Adrenal gland (tissue), 9 donors: ENCODE measurements at regions not wholly inside any gene's neighbourhood (a gene's known extent, or its start where the extent isn't known, plus 50 kb on each side); places are given as distances from the start of the nearest gene placed in this dataset.

Source experiments
- DNase-seq, 7 donors: peaks; one replicate each; pipeline ENCODE4 v3.0.0-alpha.2; 2019 to 2020
- H3K27ac ChIP-seq, 5 donors: fragments of 200-600 bp; sonication (generic) in 4 of 5; 1 replicate in 3 of 5; 2 replicates in 2 of 5; pipeline versions ENCODE4 v1.5.1 to v1.8.0; 2016 to 2020; ENCODE audit warnings: mild to moderate bottlenecking in 1 of 5
- H3K27me3 ChIP-seq: fragments of 200-600 bp; 2 replicates; pipeline ENCODE4 v1.8.0; 2021
- H3K36me3 ChIP-seq, 2 donors: fragments of 200-600 bp; replicated peaks in 1 of 2; 1 replicate in 1 of 2; 2 replicates in 1 of 2; pipeline versions ENCODE4 v1.5.1 to v1.8.0; 2018 to 2022
- H3K4me1 ChIP-seq, 2 donors: fragments of 200-600 bp; replicated peaks in 1 of 2; 1 replicate in 1 of 2; 2 replicates in 1 of 2; pipeline versions ENCODE4 v1.5.1 to v1.8.0; 2018 to 2021
- H3K4me3 ChIP-seq, 4 donors: fragments of 200-600 bp; sonication (generic) in 3 of 4; one replicate each; pipeline ENCODE4 v1.5.1; 2016 to 2018
- H3K9me3 ChIP-seq, 3 donors: fragments of 200-600 bp; sonication (generic) in 1 of 3; replicated peaks in 1 of 3; 1 replicate in 2 of 3; 2 replicates in 1 of 3; pipeline versions ENCODE4 v1.5.1 to v1.8.0; 2016 to 2021
- POLR2A ChIP-seq, 2 donors: fragments of 450-650 bp; IDR thresholded peaks; one replicate each; pipeline ENCODE4 v1.6.1; 2017; ENCODE audit warnings: antibody characterized with exemption in 2 of 2, mild to moderate bottlenecking in 2 of 2, moderate library complexity in 1 of 2
- WGBS, 4 donors: extraction: QIAGEN DNeasy Blood & Tissue Kit in 2 of 4; methylation state at CpG; one replicate each; pipeline versions ENCODE4 v1.1.5 to v1.1.7; 2013 to 2017; 5-methylcytosine and 5-hydroxymethylcytosine counted together
- intact Hi-C, 2 donors: fragments of 100-400 bp; cut with DNase I; formaldehyde crosslinking; loops; one replicate each; pipeline versions ENCODE4 v1.14.1 to v1.15.0; 2022 to 2023
- TF ChIP-seq, protein P1 (sequence below), 6 experiments: fragments of 450-650 bp in 4 of 6; fragments of 200-600 bp in 2 of 6; sonication (generic) in 1 of 6; IDR thresholded peaks; 1 replicate in 5 of 6; 2 replicates in 1 of 6; pipeline versions ENCODE4 v1.5.1 to v1.8.0; 2016 to 2021; ENCODE audit warnings: antibody characterized with exemption in 6 of 6, mild to moderate bottlenecking in 2 of 6, moderate library complexity in 1 of 6
- donor health status: healthy with polysubstance abuse.
- donor health status: Bipolar disorder and iron deficiency.
- donor health status: DM: yes; HTN: yes; CAD: no.
- donor health status: DM: no; HTN: no; CAD: no.
- donor health status: DM: no; HTN: no; CAD: no.

DNA sequence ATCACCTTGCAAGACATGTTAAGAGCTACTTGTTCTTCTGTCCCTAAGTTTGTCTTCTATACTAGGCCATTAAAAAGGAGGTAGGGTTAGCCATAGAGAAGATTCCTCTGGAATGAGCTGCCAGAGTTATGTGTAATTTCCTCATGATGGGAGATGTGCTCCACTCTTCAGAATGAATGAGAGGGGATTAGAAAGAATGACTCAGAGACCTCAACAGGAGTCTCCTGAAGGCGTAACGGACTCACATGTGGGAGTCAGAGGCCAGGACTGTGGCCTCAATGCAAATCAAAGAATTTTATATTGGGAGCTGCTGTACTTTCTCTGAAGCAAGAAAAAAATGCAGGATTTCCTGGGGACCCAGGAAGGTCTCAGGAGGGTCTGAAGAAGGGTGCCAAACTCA lies 87.8 kb upstream of the ATXN7L3B start:
- Histone ChIP-seq H3K4me1 (no peaks in the 10 kb centered on the region), H3K36me3 (no peaks in the 10 kb centered on the region), H3K27me3 (no peaks in the 10 kb centered on the region), H3K4me3 (no peak overlapping the region), H3K9me3 (no peaks in the 10 kb centered on the region), H3K27ac (no peak overlapping the region)
- 90 to 95% (median 94%) methylated on average over 2 of the region's 2 CpGs for WGBS, 4 donors
- intact Hi-C loops, result no loop called here
- no peak for DNase-seq
- no peak for TF ChIP-seq POLR2A (IDR thresholded peaks at IDR 0.05)
- TF ChIP-seq, protein P1, sequence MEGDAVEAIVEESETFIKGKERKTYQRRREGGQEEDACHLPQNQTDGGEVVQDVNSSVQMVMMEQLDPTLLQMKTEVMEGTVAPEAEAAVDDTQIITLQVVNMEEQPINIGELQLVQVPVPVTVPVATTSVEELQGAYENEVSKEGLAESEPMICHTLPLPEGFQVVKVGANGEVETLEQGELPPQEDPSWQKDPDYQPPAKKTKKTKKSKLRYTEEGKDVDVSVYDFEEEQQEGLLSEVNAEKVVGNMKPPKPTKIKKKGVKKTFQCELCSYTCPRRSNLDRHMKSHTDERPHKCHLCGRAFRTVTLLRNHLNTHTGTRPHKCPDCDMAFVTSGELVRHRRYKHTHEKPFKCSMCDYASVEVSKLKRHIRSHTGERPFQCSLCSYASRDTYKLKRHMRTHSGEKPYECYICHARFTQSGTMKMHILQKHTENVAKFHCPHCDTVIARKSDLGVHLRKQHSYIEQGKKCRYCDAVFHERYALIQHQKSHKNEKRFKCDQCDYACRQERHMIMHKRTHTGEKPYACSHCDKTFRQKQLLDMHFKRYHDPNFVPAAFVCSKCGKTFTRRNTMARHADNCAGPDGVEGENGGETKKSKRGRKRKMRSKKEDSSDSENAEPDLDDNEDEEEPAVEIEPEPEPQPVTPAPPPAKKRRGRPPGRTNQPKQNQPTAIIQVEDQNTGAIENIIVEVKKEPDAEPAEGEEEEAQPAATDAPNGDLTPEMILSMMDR (IDR thresholded peaks at IDR 0.05), result no peak

DNA sequence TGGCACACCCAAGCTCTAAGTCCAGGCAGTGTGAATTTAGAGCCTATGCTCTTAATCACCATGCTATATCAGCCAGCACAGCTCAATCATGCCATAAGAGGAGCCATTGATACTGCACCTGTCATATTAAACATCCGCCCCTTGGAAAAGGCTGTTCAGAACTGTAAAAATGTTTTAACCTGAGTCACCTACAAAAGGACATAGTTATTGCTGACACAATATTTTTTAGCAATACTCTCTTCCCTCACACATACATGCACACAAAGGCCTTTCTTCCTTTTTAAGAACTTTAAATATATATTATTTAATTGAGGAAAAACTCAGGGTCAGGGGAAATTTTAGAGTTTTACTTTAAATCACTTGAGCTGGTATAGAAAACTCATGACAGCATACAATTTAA lies 83.5 kb upstream of the ATXN7L3B start:
- intact Hi-C loops, result no loop called here
- Histone ChIP-seq H3K27ac (no peak overlapping the region), H3K36me3 (no peaks in the 10 kb centered on the region), H3K4me3 (no peak overlapping the region), H3K9me3 (no peaks in the 10 kb centered on the region), H3K4me1 (no peaks in the 10 kb centered on the region), H3K27me3 (no peaks in the 10 kb centered on the region)
- TF ChIP-seq, protein P1 (IDR thresholded peaks at IDR 0.05), result no peak
- no peak for TF ChIP-seq POLR2A (IDR thresholded peaks at IDR 0.05)
- DNase-seq, result no peak
- 75 to 97% (median 92%) methylated on average over 1 of the region's 1 CpG for WGBS, 4 donors

GRCh38 chr12:74455429-74455828 lies 82.2 kb upstream of the ATXN7L3B start:
- intact Hi-C loops, result no loop called here
- Histone ChIP-seq H3K4me3 (no peak overlapping the region), H3K36me3 (no peaks in the 10 kb centered on the region), H3K27ac (no peak overlapping the region), H3K4me1 (no peaks in the 10 kb centered on the region), H3K27me3 (no peaks in the 10 kb centered on the region), H3K9me3 (no peaks in the 10 kb centered on the region)
- TF ChIP-seq, protein P1 (IDR thresholded peaks at IDR 0.05), result no peak
- no peak for TF ChIP-seq POLR2A (IDR thresholded peaks at IDR 0.05)
- DNase-seq, result no peak
- WGBS, 4 donors, result 85 to 90% (median 87%) methylated on average over 3 of the region's 3 CpGs

DNA sequence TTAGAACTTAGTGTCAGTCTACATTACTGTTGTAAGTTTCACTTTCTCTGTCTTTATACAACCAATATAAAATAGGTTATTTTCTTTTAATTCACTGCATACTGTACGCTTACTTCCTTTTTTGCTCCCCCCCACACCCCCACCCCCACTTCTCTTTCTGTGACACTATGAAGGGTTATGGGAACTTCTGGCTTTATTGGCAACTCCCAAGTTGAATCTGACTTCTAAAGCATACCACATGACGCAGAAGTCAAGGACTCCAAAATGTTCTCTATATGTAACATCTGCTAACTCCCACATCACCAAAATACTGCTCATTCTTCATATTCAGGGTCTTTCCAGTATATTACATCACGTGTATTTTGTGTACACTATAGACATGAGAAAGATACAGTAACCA lies 81.2 kb upstream of the ATXN7L3B start:
- no peaks in the 10 kb centered on the region for H3K36me3 ChIP-seq
- intact Hi-C loops, result no loop called here
- no peaks in the 10 kb centered on the region for H3K9me3 ChIP-seq
- H3K4me1 ChIP-seq, result no peaks in the 10 kb centered on the region
- WGBS, 4 donors, result 67 to 81% (median 77%) methylated on average over 3 of the region's 3 CpGs
- H3K4me3 ChIP-seq, result no peak overlapping the region
- no peaks in the 10 kb centered on the region for H3K27me3 ChIP-seq
- no peak overlapping the region for H3K27ac ChIP-seq
- TF ChIP-seq, protein P1 (IDR thresholded peaks at IDR 0.05), result no peak
- no peak for TF ChIP-seq POLR2A (IDR thresholded peaks at IDR 0.05)
- no peak for DNase-seq
